H1 (cell line): ENCODE measurements at regions not wholly inside any gene's neighbourhood (a gene's known extent, or its start where the extent isn't known, plus 50 kb on each side); places are given as distances from the start of the nearest gene placed in this dataset.
"Not testable (repeated sequence)": the region's sequence is repeated elsewhere in the genome, so short reads cannot be mapped to it uniquely, and the experiment has no call there.

Experiments
- CTCF ChIA-PET: fragments of 300-600 bp; sonication (Branson Sonifier 250); formaldehyde crosslinking; loops from one replicate; lab custom pipeline; 2021; ENCODE audit not compliant: partially characterized antibody; lab: Charles Lee
- POLR2A ChIA-PET: fragments of 300-600 bp; sonication (Branson Sonifier 250); formaldehyde crosslinking; loops from one replicate; lab custom pipeline; 2021; ENCODE audit warnings: inconsistent platforms; ENCODE audit not compliant: partially characterized antibody; lab: Charles Lee
- DNase-seq, 2 experiments: peaks; one replicate each; pipeline versions ENCODE4 v3.0.0 to v3.0.0-alpha.2; 2010 to 2022; ENCODE audit warnings: low spot score in 2 of 2, low read depth in 1 of 2, mixed read lengths in 1 of 2
- FAIRE-seq: peaks from 2 replicates; lab custom pipeline; 2011; peaks lifted over from hg19 to GRCh38; lab: Jason Lieb, UNC
- H2AFZ ChIP-seq: 2 replicates; pipeline ENCODE4 v1.8.1; 2012; ENCODE audit warnings: low read length, inconsistent platforms
- H2AK5ac ChIP-seq: 2 replicates; pipeline ENCODE4 v1.6.1; 2013; ENCODE audit warnings: low read depth, low read length
- H2BK120ac ChIP-seq: replicated peaks from 2 replicates; pipeline ENCODE3; 2013; ENCODE audit warnings: low read depth, low read length, inconsistent platforms
- H2BK12ac ChIP-seq: 2 replicates; pipeline ENCODE4 v1.6.1; 2013; ENCODE audit warnings: low read depth, low read length
- H2BK15ac ChIP-seq: 2 replicates; pipeline ENCODE4 v1.6.1; 2013; ENCODE audit warnings: low read length
- H2BK20ac ChIP-seq: 2 replicates; pipeline ENCODE4 v1.6.1; 2013; ENCODE audit warnings: low read length
- H2BK5ac ChIP-seq: 2 replicates; pipeline ENCODE4 v1.6.1; 2013; ENCODE audit warnings: low read depth, low read length
- H3K14ac ChIP-seq: 2 replicates; pipeline ENCODE4 v1.6.1; 2013; ENCODE audit warnings: inconsistent platforms; ENCODE audit not compliant: insufficient read length
- H3K18ac ChIP-seq: 2 replicates; pipeline ENCODE4 v1.6.1; 2013; ENCODE audit warnings: low read length; ENCODE audit errors: extremely low read depth
- H3K23ac ChIP-seq: 2 replicates; pipeline ENCODE4 v1.6.1; 2013; ENCODE audit warnings: inconsistent platforms; ENCODE audit not compliant: insufficient read length
- H3K23me2 ChIP-seq: 2 replicates; pipeline ENCODE4 v1.6.1; 2013; ENCODE audit warnings: low read depth, low read length
- H3K27ac ChIP-seq: 2 replicates; pipeline ENCODE4 v1.6.1; 2011; ENCODE audit warnings: low read depth, low read length, inconsistent platforms
- H3K27me3 ChIP-seq, 4 experiments: replicated peaks in 1 of 4; 1 replicate in 1 of 4; 2 replicates in 3 of 4; pipeline versions ENCODE4 v1.6.1 to v1.8.1; 2011 to 2013; ENCODE audit warnings: low read length in 3 of 4, mild to moderate bottlenecking in 3 of 4, inconsistent platforms in 2 of 4, mixed read lengths in 2 of 4, moderate library complexity in 1 of 4; ENCODE audit not compliant: control insufficient read depth in 3 of 4, insufficient read depth in 3 of 4; ENCODE audit errors: extremely low read depth in 1 of 4
- H3K36me3 ChIP-seq, 4 experiments: 2 replicates each; pipeline versions ENCODE4 v1.6.1 to v1.8.1; 2011 to 2013; ENCODE audit warnings: mild to moderate bottlenecking in 4 of 4, low read length in 3 of 4, moderate library complexity in 2 of 4, control low read depth in 1 of 4, inconsistent platforms in 1 of 4; ENCODE audit not compliant: insufficient read depth in 4 of 4, control insufficient read depth in 2 of 4
- H3K4ac ChIP-seq: replicated peaks from 2 replicates; pipeline ENCODE3; 2013; ENCODE audit warnings: low read length, low read depth, mixed read lengths, inconsistent platforms; ENCODE audit not compliant: insufficient read length
- H3K4me1 ChIP-seq, 4 experiments: replicated peaks in 1 of 4; 1 replicate in 1 of 4; 2 replicates in 3 of 4; pipeline versions ENCODE4 v1.6.1 to v1.8.1; 2011 to 2013; ENCODE audit warnings: low read length in 3 of 4, inconsistent platforms in 2 of 4, mixed read lengths in 1 of 4; ENCODE audit not compliant: insufficient read depth in 4 of 4, control insufficient read depth in 3 of 4
- H3K4me2 ChIP-seq, 2 experiments: 2 replicates each; pipeline versions ENCODE4 v1.6.1 to v1.8.1; 2011 to 2013; ENCODE audit warnings: low read depth in 2 of 2, low read length in 2 of 2, control low read depth in 1 of 2, inconsistent platforms in 1 of 2, mild to moderate bottlenecking in 1 of 2; ENCODE audit not compliant: insufficient read depth in 1 of 2
- H3K4me3 ChIP-seq, 4 experiments: fragments of 200-600, 300-600 bp in 1 of 4; sonication (generic), shearing (Covaris generic), sonication (Bioruptor Twin) in 1 of 4; 2 replicates each; pipeline versions ENCODE4 v1.5.1 to v1.8.1; 2011 to 2016; ENCODE audit warnings: low read length in 4 of 4, low read depth in 3 of 4, control low read depth in 2 of 4, inconsistent platforms in 2 of 4, mild to moderate bottlenecking in 2 of 4, mixed read lengths in 1 of 4, moderate library complexity in 1 of 4; ENCODE audit not compliant: insufficient read depth in 2 of 4; ENCODE audit errors: extremely low read depth in 1 of 4
- H3K56ac ChIP-seq: replicated peaks from 2 replicates; pipeline ENCODE3; 2013; ENCODE audit warnings: low read depth, mild to moderate bottlenecking, mixed read lengths, low read length, inconsistent platforms; ENCODE audit not compliant: insufficient read length
- H3K79me1 ChIP-seq: 2 replicates; pipeline ENCODE4 v1.6.1; 2013; ENCODE audit warnings: low read depth, low read length, control low read depth
- H3K79me2 ChIP-seq, 2 experiments: 2 replicates each; pipeline versions ENCODE4 v1.6.1 to v1.8.1; 2012 to 2013; ENCODE audit warnings: low read length in 2 of 2, mild to moderate bottlenecking in 2 of 2, inconsistent platforms in 1 of 2; ENCODE audit not compliant: insufficient read depth in 2 of 2, control insufficient read depth in 1 of 2
- H3K9ac ChIP-seq, 4 experiments: replicated peaks in 1 of 4; 1 replicate in 1 of 4; 2 replicates in 3 of 4; pipeline versions ENCODE4 v1.6.1 to v1.8.1; 2011 to 2013; ENCODE audit warnings: low read depth in 3 of 4, low read length in 3 of 4, control low read depth in 2 of 4, mild to moderate bottlenecking in 2 of 4, moderate library complexity in 2 of 4, inconsistent platforms in 1 of 4; ENCODE audit errors: extremely low read depth in 1 of 4
- H3K9me3 ChIP-seq, 2 experiments: 2 replicates each; pipeline versions ENCODE4 v1.6.1 to v1.8.1; 2012 to 2013; ENCODE audit warnings: mild to moderate bottlenecking in 2 of 2, moderate library complexity in 2 of 2, control low read depth in 1 of 2, inconsistent platforms in 1 of 2, low read depth in 1 of 2, low read length in 1 of 2, mixed read lengths in 1 of 2; ENCODE audit not compliant: insufficient read depth in 2 of 2
- H4K20me1 ChIP-seq, 2 experiments: replicated peaks in 1 of 2; 2 replicates each; pipeline versions ENCODE3 to v1.8.1; 2011 to 2013; ENCODE audit warnings: inconsistent platforms in 2 of 2, low read length in 2 of 2, mild to moderate bottlenecking in 1 of 2; ENCODE audit not compliant: insufficient read depth in 2 of 2, control insufficient read depth in 1 of 2
- H4K5ac ChIP-seq: 2 replicates; pipeline ENCODE4 v1.6.1; 2013; ENCODE audit warnings: low read length, low read depth, mixed read lengths, inconsistent platforms; ENCODE audit not compliant: insufficient read length
- H4K8ac ChIP-seq: 2 replicates; pipeline ENCODE4 v1.8.0; 2013; ENCODE audit warnings: mild to moderate bottlenecking, moderate library complexity, low read length, inconsistent platforms; ENCODE audit not compliant: insufficient read depth; ENCODE audit errors: extremely low read depth
- H4K91ac ChIP-seq: replicated peaks from 2 replicates; pipeline ENCODE3; 2013; ENCODE audit warnings: low read length, mixed read lengths, inconsistent platforms; ENCODE audit not compliant: insufficient read length
- WGBS, 2 experiments: shearing (Covaris generic) in 1 of 2; methylation state at CpG; one replicate each; pipeline versions ENCODE4 v1.1.6 to v1.1.7; 2013 to 2015; ENCODE audit warnings: low lambda C conversion rate in 2 of 2, mixed read lengths in 2 of 2, inconsistent platforms in 1 of 2, low coverage in 1 of 2, missing lambda C conversion rate in 1 of 2; ENCODE audit not compliant: insufficient replicate concordance in 2 of 2, insufficient coverage in 1 of 2, insufficient read length in 1 of 2; ENCODE audit errors: extremely low coverage in 1 of 2, missing lambda C conversion rate in 1 of 2; 5-methylcytosine and 5-hydroxymethylcytosine counted together

- H3K23ac ChIP-seq, H4K8ac ChIP-seq, H3K18ac ChIP-seq, CTCF ChIA-PET, H2BK15ac ChIP-seq, H2BK20ac ChIP-seq, DNase-seq, H3K27ac ChIP-seq, H3K9me3 ChIP-seq, H2BK12ac ChIP-seq, H3K4me3 ChIP-seq, H3K79me1 ChIP-seq, H3K79me2 ChIP-seq, H4K5ac ChIP-seq, H2AFZ ChIP-seq, H3K4ac ChIP-seq, H2BK5ac ChIP-seq, POLR2A ChIA-PET, H3K56ac ChIP-seq, H3K27me3 ChIP-seq, FAIRE-seq, H2AK5ac ChIP-seq, H4K20me1 ChIP-seq, H3K14ac ChIP-seq, H3K4me1 ChIP-seq, H3K36me3 ChIP-seq, H2BK120ac ChIP-seq, H3K9ac ChIP-seq, H3K23me2 ChIP-seq, H4K91ac ChIP-seq, H3K4me2 ChIP-seq: not testable (repeated sequence)
- no CpG with 5 or more reads among the region's 1 CpG for WGBS, 2 experiments
Observed at GRCh38 chrX:37088778-37089177, 80.6 kb downstream of the FAM47C start.

- H4K20me1 ChIP-seq, POLR2A ChIA-PET, H3K18ac ChIP-seq, H3K14ac ChIP-seq, DNase-seq, H2AFZ ChIP-seq, H3K4me2 ChIP-seq, H3K23ac ChIP-seq, H3K23me2 ChIP-seq, H3K27me3 ChIP-seq, H3K79me2 ChIP-seq, H3K36me3 ChIP-seq, H3K79me1 ChIP-seq, H3K27ac ChIP-seq, H4K91ac ChIP-seq, H3K56ac ChIP-seq, H2BK5ac ChIP-seq, H3K4me1 ChIP-seq, H2BK20ac ChIP-seq, H4K5ac ChIP-seq, H3K9ac ChIP-seq, CTCF ChIA-PET, H2BK120ac ChIP-seq, H4K8ac ChIP-seq, H2BK12ac ChIP-seq, H3K4me3 ChIP-seq, H2BK15ac ChIP-seq, FAIRE-seq, H2AK5ac ChIP-seq, H3K9me3 ChIP-seq, H3K4ac ChIP-seq: not testable (repeated sequence)
- no CpG with 5 or more reads among the region's 1 CpG for WGBS, 2 experiments
Observed at GRCh38 chrX:37090142-37090541, 82.0 kb downstream of the FAM47C start.
